Right cardiac atrium (tissue), 5 donors: ENCODE measurements at regions not wholly inside any gene's neighbourhood (a gene's known extent, or its start where the extent isn't known, plus 50 kb on each side); places are given as distances from the start of the nearest gene placed in this dataset.
"Not testable (repeated sequence)": the region's sequence is repeated elsewhere in the genome, so short reads cannot be mapped to it uniquely, and the experiment has no call there.

Source experiments
- ATAC-seq, 2 donors: fragments of 200-7000 bp; cut with Tn5 transposase; one replicate each; pipeline versions ENCODE4 v1.8.0 to v1.9.1; 2020; ENCODE audit warnings: moderate library complexity in 2 of 2, mild to moderate bottlenecking in 1 of 2
- DNase-seq, 3 donors: peaks; one replicate each; pipeline ENCODE4 v3.0.0-alpha.2; 2020
- H3K27ac ChIP-seq: one replicate; pipeline ENCODE4 v1.5.1; 2013; ENCODE audit warnings: mild to moderate bottlenecking, low read length, control low read depth, moderate library complexity
- H3K27me3 ChIP-seq: one replicate; pipeline ENCODE4 v1.6.1; 2013; ENCODE audit not compliant: control insufficient read depth, insufficient read depth
- H3K4me1 ChIP-seq: one replicate; pipeline ENCODE4 v1.6.1; 2013; ENCODE audit warnings: low read length; ENCODE audit not compliant: control insufficient read depth, insufficient read depth
- H3K4me3 ChIP-seq: one replicate; pipeline ENCODE4 v1.5.1; 2013; ENCODE audit warnings: low read length, control low read depth
- H3K9me3 ChIP-seq: one replicate; pipeline ENCODE4 v1.6.1; 2013; ENCODE audit warnings: low read length; ENCODE audit not compliant: control insufficient read depth
- WGBS: extraction: QIAGEN DNeasy Blood & Tissue Kit; methylation state at CpG from one replicate; pipeline ENCODE4 v1.1.7; 2013; 5-methylcytosine and 5-hydroxymethylcytosine counted together
- intact Hi-C, 4 donors: fragments of 100-400 bp; cut with DNase I; formaldehyde crosslinking; loops; one replicate each; pipeline versions ENCODE4 v1.11.0 to v1.14.0; 2022 to 2023
- donor health status: healthy with polysubstance abuse.
- donor health status: DM: no; HTN: yes; CAD: no.
- donor health status: DM: no; HTN: no; CAD: no.
- donor health status: DM: no; HTN: yes; CAD: no; lungs with severe emphysema.
- donor health status: DM: yes; HTN: yes; CAD: no.

DNA sequence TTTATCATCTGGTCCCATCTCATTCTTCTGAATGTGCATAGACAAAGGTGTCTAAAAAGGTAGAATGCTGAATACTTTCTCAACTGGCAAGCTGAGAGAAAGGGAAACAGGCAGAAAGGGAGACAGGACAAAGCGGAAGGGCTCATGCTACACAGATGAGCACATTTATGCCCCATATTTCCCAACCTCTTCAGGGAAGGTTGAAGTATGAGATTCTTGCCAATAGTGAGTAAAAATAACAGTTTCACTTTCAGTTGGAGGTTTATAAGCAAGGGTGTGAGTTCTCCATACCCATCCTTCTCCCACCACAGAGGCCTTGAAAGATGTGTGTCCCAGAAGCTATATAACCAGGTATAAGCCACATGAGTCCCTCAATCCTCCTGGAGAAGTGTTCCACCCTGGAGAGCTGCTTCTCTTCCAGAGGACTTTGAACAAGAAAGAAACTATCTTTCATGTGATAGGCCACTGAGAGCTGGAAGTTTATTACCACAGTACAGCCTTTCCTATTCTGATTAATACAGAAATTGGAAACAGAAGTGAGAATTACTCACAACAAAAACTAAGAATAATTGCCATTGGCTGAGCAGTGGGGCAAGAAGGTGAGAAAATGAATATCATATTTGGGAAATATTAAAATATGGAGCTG lies 709.4 kb upstream of the NR2F2 start:
- peak in 1 of 2 donors; percentile 53 for ATAC-seq
- peak overlapping the region; percentile 49 for H3K27ac ChIP-seq
- intact Hi-C loops, result no loop called here
- no peaks in the 10 kb centered on the region for H3K27me3 ChIP-seq
- H3K9me3 ChIP-seq, result no peaks in the 10 kb centered on the region
- no peak overlapping the region for H3K4me3 ChIP-seq
- no peaks in the 10 kb centered on the region for H3K4me1 ChIP-seq
- DNase-seq, result no peak
- 92% methylated on average over 1 of the region's 1 CpG for WGBS

DNA sequence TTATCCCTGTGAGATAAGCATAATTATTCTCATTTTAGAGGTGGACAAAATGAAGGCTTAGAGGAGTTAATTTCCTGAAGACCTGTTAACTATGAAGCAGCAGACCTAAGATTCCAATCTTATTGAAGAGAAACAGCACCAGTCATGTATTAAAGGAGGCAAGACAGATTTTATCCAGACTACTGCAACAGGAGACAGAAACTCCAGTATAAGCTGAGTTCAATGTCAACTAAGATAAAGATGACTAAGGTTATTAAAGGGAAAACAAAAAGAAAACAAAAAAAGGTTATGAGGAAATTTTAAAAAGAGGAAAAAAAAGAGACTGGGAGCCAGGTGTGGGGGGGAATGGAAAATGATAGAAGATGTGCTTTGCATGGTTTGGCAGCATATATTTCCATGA lies 707.7 kb upstream of the NR2F2 start:
- DNase-seq, result no peak
- intact Hi-C loops, result no loop called here
- Histone ChIP-seq H3K27me3 (no peaks in the 10 kb centered on the region), H3K4me3 (no peak overlapping the region), H3K4me1 (no peaks in the 10 kb centered on the region), H3K27ac (no peak overlapping the region), H3K9me3 (no peaks in the 10 kb centered on the region)
- no peak for ATAC-seq

DNA sequence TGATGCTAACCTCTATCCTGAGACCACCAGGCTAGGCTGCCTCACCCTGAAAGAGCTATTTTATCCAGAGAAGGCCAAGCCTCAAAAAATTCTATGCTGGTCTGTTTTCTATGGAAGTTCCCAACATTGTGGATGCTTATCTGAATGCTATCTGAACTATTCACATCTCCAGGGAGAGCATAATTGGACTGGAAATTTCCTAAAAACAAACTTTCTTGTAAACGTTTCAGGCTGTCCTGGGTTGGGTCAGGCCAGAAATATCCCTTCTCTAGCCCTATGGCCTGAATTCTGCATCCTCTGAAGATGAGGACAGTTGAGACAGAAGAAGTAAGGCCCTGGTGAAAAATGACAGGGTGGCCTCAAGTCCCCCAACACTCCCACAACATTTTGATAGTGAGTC lies 706.4 kb upstream of the NR2F2 start:
- intact Hi-C loops, result no loop called here
- DNase-seq, result no peak
- Histone ChIP-seq H3K4me3 (no peak overlapping the region), H3K9me3 (no peaks in the 10 kb centered on the region), H3K27me3 (no peaks in the 10 kb centered on the region), H3K4me1 (no peaks in the 10 kb centered on the region), H3K27ac (no peak overlapping the region)
- peak in 1 of 2 donors; percentile 23 for ATAC-seq
- 35% methylated on average over 1 of the region's 1 CpG for WGBS

DNA sequence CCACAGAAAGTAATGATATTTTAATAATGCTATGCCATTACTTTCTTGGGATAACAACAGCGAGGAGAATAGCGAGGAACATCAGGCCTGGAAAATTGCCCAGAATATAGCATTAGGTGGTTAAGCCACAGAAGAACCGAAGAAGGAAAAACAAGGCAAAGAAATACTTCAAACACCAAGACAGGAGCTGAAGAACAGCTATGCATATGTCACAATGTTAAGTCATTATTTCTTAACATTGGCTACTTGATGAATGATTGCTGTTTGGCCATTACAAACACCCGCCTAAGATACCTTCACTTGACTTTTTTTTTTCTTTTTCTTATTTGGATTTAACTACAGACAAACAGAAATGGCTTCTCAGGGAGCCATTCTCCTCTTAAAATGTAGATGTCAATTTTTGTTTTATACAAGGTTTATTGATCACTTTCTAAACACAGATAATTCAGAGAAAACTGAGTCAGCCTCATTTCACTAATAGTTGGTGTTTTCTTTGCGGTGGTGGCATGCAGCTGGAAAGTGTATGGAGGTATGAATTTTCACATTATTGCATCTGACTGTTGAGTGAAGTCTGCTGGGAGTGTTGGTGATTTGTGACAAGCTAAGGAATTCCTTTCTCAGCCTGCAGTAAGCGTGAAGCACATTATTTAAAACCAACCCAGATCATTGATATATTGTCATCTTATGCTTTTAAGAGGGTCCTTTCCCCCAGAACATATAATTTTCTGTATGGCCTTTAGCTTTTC lies 705.7 kb upstream of the NR2F2 start:
- H3K27ac ChIP-seq, result no peak overlapping the region
- no peaks in the 10 kb centered on the region for H3K27me3 ChIP-seq
- ATAC-seq (no peak), DNase-seq (no peak)
- H3K9me3 ChIP-seq, result no peaks in the 10 kb centered on the region
- 84% methylated on average over 6 of the region's 6 CpGs for WGBS
- no peak overlapping the region for H3K4me3 ChIP-seq
- no peaks in the 10 kb centered on the region for H3K4me1 ChIP-seq
- intact Hi-C loops, result no loop called here

- H3K27ac ChIP-seq, result no peak overlapping the region
- H3K27me3 ChIP-seq, result no peaks in the 10 kb centered on the region
- no peak for DNase-seq
- no peaks in the 10 kb centered on the region for H3K4me1 ChIP-seq
- 52% methylated on average over 15 of the region's 15 CpGs for WGBS
- ATAC-seq, result no peak
- H3K9me3 ChIP-seq, result no peaks in the 10 kb centered on the region
- no peak overlapping the region for H3K4me3 ChIP-seq
- intact Hi-C loops, result no loop called here
These were observed 703.8 kb upstream of the NR2F2 start for GRCh38 chr15:95626501-95627361.

DNA sequence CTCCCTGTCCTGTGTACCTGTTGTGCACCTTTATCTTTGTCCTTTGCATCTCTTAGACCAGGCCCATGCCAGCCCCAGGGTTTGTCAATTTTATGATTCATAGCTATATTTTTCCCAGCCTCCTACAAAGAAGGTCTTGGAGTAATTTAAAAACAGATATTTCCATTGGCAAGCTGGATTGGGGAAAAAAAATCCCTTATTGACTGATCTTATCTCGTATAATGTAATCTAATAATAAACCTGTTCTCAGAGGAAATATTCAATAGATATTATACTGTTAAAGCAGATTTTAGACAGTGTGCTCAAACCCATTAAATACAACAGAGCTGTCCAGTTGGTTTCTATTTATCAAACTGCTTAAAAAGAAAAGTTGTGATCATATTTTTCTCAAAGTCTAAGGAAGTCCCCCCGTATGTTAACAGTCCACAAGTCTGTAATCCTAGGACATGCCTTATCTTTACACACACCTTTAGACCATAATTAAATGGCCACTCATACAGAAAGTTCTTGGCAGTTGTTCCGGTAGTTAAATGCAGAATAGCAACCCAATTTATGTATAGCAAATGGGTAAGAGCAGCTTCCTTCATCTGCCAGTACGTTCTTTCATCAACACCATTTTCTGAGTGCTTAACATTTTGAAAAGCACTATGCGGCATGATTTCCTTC lies 700.9 kb upstream of the NR2F2 start:
- H3K27ac ChIP-seq, result no peak overlapping the region
- DNase-seq (no peak), ATAC-seq (no peak)
- 88% methylated on average over 5 of the region's 5 CpGs for WGBS
- H3K27me3 ChIP-seq, result no peaks in the 10 kb centered on the region
- no peak overlapping the region for H3K4me3 ChIP-seq
- no peaks in the 10 kb centered on the region for H3K4me1 ChIP-seq
- intact Hi-C loops, result no loop called here
- no peaks in the 10 kb centered on the region for H3K9me3 ChIP-seq

GRCh38 chr15:95630683-95631082 lies 699.8 kb upstream of the NR2F2 start:
- no peak for ATAC-seq
- Histone ChIP-seq H3K9me3 (no peaks in the 10 kb centered on the region), H3K27ac (no peak overlapping the region), H3K27me3 (no peaks in the 10 kb centered on the region), H3K4me1 (no peaks in the 10 kb centered on the region), H3K4me3 (no peak overlapping the region)
- intact Hi-C loops, result no loop called here
- 97% methylated on average over 1 of the region's 1 CpG for WGBS
- DNase-seq, result no peak

- Histone ChIP-seq H3K4me3 (no peak overlapping the region), H3K4me1 (no peaks in the 10 kb centered on the region), H3K9me3 (no peaks in the 10 kb centered on the region), H3K27me3 (no peaks in the 10 kb centered on the region), H3K27ac (no peak overlapping the region)
- ATAC-seq (no peak), DNase-seq (no peak)
- 84% methylated on average over 2 of the region's 2 CpGs for WGBS
- intact Hi-C loops, result no loop called here
These were observed 694.8 kb upstream of the NR2F2 start for GRCh38 chr15:95635666-95636065.

DNA sequence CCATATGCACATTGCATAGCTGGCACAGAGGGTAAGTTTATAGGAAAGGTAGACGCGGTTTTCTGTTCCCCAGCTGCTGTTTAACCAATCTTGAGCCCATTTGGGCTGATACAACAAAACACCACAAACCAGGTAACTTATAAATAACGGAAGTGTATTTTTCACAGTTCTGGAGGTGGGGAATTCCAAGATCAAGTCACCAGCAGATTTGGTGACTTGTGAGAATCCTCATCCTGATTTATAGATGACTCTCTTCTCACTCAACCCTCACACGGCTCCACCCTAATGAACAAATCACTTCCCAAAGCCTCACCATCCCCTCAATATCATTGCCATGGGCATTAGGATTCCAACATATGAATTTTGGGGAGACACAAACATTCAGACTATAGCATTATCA lies 694.4 kb upstream of the NR2F2 start:
- 91% methylated on average over 4 of the region's 4 CpGs for WGBS
- ATAC-seq, result no peak
- intact Hi-C loops, result no loop called here

GRCh38 chr15:95637234-95637633 lies 693.3 kb upstream of the NR2F2 start:
- H3K4me1 ChIP-seq, DNase-seq, H3K4me3 ChIP-seq, H3K27ac ChIP-seq, H3K27me3 ChIP-seq, ATAC-seq, intact Hi-C loops, H3K9me3 ChIP-seq: not testable (repeated sequence)
- 96% methylated on average over 3 of the region's 3 CpGs for WGBS

More for the DNA sequence above, 694.4 kb upstream of the NR2F2 start:
- DNase-seq, result no peak
- Histone ChIP-seq H3K4me3 (no peak overlapping the region), H3K27ac (no peak overlapping the region), H3K4me1 (no peaks in the 10 kb centered on the region), H3K27me3 (no peaks in the 10 kb centered on the region), H3K9me3 (no peaks in the 10 kb centered on the region)

DNA sequence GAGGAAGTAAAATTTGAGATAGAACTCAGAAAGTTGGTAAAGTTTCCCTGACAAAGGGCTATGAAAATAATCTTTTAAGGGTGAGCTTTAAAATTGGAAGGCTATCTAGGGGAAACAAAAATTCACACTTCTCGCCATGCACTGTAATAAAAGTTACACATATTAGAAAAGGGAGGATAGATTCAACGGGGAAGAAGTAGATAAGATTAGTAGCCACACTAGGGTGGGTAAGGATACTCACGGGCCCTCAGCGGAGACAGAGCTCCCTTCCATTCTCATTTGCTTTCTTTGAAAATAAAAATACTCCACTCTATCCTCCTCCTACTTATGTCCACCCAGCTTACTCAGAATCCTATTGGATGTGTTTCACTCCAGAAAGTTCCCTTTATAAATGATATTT lies 691.3 kb upstream of the NR2F2 start:
- H3K4me1 ChIP-seq, result no peaks in the 10 kb centered on the region
- no peaks in the 10 kb centered on the region for H3K27me3 ChIP-seq
- no peak overlapping the region for H3K4me3 ChIP-seq
- ATAC-seq (no peak), DNase-seq (no peak)
- no peaks in the 10 kb centered on the region for H3K9me3 ChIP-seq
- no peak overlapping the region for H3K27ac ChIP-seq
- intact Hi-C loops, result no loop called here
- 69% methylated on average over 4 of the region's 4 CpGs for WGBS
